ENCODE measurements at regions not wholly inside any gene's neighbourhood (a gene's known extent, or its start where the extent isn't known, plus 50 kb on each side); places are given as distances from the start of the nearest gene placed in this dataset.
"Not testable (repeated sequence)": the region's sequence is repeated elsewhere in the genome, so short reads cannot be mapped to it uniquely, and the experiment has no call there.

DNA sequence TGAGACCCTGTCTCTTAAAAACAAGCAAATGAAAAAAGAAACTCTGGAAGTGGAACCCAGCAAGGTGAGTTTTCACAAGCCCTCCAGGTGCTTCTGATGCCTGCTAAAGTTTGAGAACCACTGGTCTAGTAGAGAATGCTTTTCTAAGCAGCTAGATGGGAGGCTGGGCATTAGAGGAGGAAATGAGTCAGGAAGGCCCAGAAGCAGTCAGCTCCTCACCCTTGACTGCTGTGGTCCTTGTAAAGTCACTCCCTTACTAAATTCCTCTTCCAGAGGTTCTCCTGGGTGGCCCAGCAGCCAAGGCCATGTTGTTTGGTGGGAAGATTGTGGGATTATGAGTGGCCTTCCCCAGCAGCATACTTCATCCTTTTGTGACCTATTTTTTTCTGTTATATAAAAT, 52.0 kb upstream of the FYN start:
- Histone ChIP-seq H3K4me1 (ENCODE audit: control insufficient read depth, low read depth, low read length) (peaks cover 38% of the 10 kb centered on the region), H3K9ac (ENCODE audit: low read length) (no peak overlapping the region), H3K9me3 (ENCODE audit: control insufficient read depth, low read depth, low read length) (no peaks in the 10 kb centered on the region), H3K27me3 (ENCODE audit: control insufficient read depth, insufficient read depth, low read length) (no peaks in the 10 kb centered on the region), H3K4me3 (ENCODE audit: low read length) (no peak overlapping the region), H3K27ac (ENCODE audit: low read length) (no peak overlapping the region), H3K36me3 (ENCODE audit: control insufficient read depth, low read depth, low read length) (no peaks in the 10 kb centered on the region)

DNA sequence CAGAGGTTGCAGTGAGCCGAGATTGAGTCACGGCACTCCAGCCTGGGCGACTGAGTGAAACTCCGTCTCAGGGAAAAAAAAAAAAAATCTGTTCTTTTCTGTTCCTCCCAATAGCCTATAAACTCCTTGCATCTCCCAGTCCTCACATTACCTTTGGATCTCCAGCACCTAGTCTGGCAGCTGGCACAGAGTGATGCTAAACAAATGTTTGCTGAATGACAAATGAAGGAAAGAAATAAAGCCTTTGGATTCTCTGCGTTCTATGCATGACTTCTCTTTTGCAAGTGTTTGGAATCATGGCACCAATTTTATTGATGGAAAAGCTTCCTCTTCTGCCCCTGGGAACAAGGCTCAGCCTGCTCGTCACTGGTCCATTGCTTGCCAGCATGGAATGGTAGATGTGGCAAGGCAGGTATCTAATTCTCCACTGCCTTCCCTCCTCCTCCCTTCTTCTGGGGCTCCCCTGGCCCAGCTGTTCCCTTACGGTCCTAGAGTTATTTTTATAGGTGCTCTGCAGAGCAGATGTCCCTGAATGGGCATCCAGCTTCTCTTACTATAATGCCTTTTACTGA, 53.6 kb upstream of the FYN start:
- H3K27ac ChIP-seq (ENCODE audit: low read length): no peak overlapping the region
- no peaks in the 10 kb centered on the region for H3K27me3 ChIP-seq (ENCODE audit: control insufficient read depth, insufficient read depth, low read length)
- peaks cover 23% of the 10 kb centered on the region for H3K4me1 ChIP-seq (ENCODE audit: control insufficient read depth, low read depth, low read length)
- H3K9ac ChIP-seq (ENCODE audit: low read length): no peak overlapping the region
- H3K9me3 ChIP-seq (ENCODE audit: control insufficient read depth, low read depth, low read length): no peaks in the 10 kb centered on the region
- no peak overlapping the region for H3K4me3 ChIP-seq (ENCODE audit: low read length)
- H3K36me3 ChIP-seq (ENCODE audit: control insufficient read depth, low read depth, low read length): no peaks in the 10 kb centered on the region

DNA sequence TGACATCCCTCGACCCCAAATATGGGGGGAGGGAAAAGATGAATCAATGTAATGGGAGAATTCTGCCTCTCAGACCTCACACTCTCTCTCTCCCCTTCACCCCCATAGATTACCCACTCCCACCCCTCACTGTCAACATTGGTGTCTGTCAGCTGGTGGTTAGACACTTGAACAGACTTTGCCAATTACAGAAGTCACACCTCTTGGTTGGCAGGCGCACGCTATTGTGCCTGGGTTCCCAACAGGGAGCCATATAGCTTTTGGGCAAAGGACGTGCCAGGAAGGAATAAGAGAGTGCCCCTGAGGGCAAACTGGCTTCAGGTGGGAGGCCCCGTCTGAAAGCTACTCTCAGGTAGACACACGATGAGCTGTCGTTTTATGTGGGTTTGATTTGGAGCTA, 54.1 kb upstream of the FYN start:
- no peak overlapping the region for H3K4me3 ChIP-seq (ENCODE audit: low read length)
- no peaks in the 10 kb centered on the region for H3K36me3 ChIP-seq (ENCODE audit: control insufficient read depth, low read depth, low read length)
- H3K4me1 ChIP-seq (ENCODE audit: control insufficient read depth, low read depth, low read length): peaks cover 18% of the 10 kb centered on the region
- no peak overlapping the region for H3K27ac ChIP-seq (ENCODE audit: low read length)
- H3K9ac ChIP-seq (ENCODE audit: low read length): no peak overlapping the region
- no peaks in the 10 kb centered on the region for H3K9me3 ChIP-seq (ENCODE audit: control insufficient read depth, low read depth, low read length)
- H3K27me3 ChIP-seq (ENCODE audit: control insufficient read depth, insufficient read depth, low read length): no peaks in the 10 kb centered on the region

DNA sequence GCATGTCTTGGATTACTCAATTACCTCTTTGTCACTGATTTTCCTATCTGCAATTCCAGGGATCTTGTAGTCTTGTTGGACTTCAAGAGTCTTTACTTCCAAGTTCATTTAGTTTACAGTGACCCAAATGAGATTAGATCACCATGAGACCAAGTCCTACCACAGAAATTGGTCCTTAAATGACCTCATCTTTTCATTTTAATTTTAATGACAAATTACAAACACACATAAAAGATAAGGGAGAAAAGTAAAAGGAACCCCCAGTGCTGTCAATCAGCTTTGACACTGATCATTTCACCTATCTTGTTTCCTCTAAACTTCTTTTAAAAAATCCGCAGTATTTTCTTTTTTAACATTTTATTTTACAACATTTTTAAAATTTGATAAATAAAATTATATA, 54.9 kb upstream of the FYN start:
- H3K36me3 ChIP-seq (ENCODE audit: control insufficient read depth, low read depth, low read length): no peaks in the 10 kb centered on the region
- H3K4me1 ChIP-seq (ENCODE audit: control insufficient read depth, low read depth, low read length): peaks cover 10% of the 10 kb centered on the region
- H3K9me3 ChIP-seq (ENCODE audit: control insufficient read depth, low read depth, low read length): no peaks in the 10 kb centered on the region
- no peak overlapping the region for H3K4me3 ChIP-seq (ENCODE audit: low read length)
- H3K27ac ChIP-seq (ENCODE audit: low read length): no peak overlapping the region
- H3K27me3 ChIP-seq (ENCODE audit: control insufficient read depth, insufficient read depth, low read length): no peaks in the 10 kb centered on the region
- H3K9ac ChIP-seq (ENCODE audit: low read length): no peak overlapping the region

DNA sequence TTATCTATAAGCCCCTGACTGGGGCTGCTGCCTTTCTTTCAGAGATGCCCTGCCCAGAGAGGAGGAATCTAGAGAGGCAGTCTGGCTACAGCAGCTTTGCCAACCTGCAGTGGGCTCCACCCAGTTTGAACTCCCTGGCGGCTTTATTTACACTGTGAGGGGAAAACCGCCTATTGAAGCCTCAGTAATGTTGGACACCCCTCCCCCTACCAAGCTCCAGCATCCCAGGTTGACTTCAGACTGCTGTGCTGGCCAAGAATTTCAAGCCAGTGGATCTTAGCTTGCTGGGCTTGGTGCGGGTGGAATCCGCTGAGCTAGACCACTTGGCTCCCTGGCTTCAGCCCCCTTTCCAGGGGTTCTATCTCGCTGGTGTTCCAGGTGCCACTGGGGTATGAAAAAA, 61.4 kb upstream of the FYN start:
- not testable (repeated sequence) for H3K36me3 ChIP-seq (ENCODE audit: control insufficient read depth, low read depth, low read length); H3K4me3 ChIP-seq (ENCODE audit: low read length); H3K27ac ChIP-seq (ENCODE audit: low read length); H3K9ac ChIP-seq (ENCODE audit: low read length); H3K9me3 ChIP-seq (ENCODE audit: control insufficient read depth, low read depth, low read length); H3K27me3 ChIP-seq (ENCODE audit: control insufficient read depth, insufficient read depth, low read length)
- peaks cover 12% of the 10 kb centered on the region for H3K4me1 ChIP-seq (ENCODE audit: control insufficient read depth, low read depth, low read length)

DNA sequence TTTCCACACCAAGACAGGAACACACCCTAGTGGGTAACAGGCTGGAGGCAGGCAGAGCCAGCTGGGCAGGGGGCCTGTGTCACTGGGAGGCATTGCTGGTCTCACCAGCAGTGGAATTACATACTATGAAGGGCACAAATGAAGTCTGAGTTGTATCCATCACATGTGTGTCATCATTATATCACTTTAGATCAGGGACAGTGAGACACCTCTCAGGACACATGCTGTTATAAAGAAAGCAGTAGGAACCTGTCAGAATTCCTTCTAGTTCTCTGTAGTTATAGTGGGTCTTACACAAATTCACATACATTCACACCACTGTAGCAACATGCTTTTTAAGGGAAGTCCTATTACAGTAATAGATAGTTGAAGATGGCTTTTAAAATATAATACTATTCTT, 63.5 kb upstream of the FYN start:
- H3K27ac ChIP-seq (ENCODE audit: low read length): no peak overlapping the region
- no peaks in the 10 kb centered on the region for H3K36me3 ChIP-seq (ENCODE audit: control insufficient read depth, low read depth, low read length)
- H3K27me3 ChIP-seq (ENCODE audit: control insufficient read depth, insufficient read depth, low read length): no peaks in the 10 kb centered on the region
- no peak overlapping the region for H3K9ac ChIP-seq (ENCODE audit: low read length)
- H3K9me3 ChIP-seq (ENCODE audit: control insufficient read depth, low read depth, low read length): no peaks in the 10 kb centered on the region
- no peak overlapping the region for H3K4me3 ChIP-seq (ENCODE audit: low read length)
- peaks cover 12% of the 10 kb centered on the region for H3K4me1 ChIP-seq (ENCODE audit: control insufficient read depth, low read depth, low read length)

DNA sequence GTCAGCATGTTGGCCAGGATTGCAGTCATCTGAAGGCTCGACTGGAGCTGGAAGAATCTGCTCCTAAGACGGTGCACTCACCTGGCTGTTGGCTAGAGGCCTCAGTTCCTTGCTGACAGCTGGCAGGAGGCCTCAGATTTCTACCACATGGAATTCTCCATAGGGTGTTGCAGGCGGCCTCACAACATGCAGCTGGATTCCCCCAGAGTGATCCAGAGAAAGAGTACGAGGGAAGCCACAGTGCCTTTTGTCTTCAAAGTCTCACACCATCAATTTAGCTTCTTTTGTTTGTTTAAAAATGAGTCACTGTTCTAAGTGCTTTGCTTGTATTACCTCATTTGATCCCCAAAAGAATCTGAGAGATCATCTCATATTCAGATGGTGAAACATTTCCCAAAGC, 65.5 kb upstream of the FYN start:
- Histone ChIP-seq H3K4me1 (ENCODE audit: control insufficient read depth, low read depth, low read length) (peaks cover 12% of the 10 kb centered on the region), H3K9ac (ENCODE audit: low read length) (no peak overlapping the region), H3K27me3 (ENCODE audit: control insufficient read depth, insufficient read depth, low read length) (no peaks in the 10 kb centered on the region), H3K36me3 (ENCODE audit: control insufficient read depth, low read depth, low read length) (no peaks in the 10 kb centered on the region), H3K27ac (ENCODE audit: low read length) (no peak overlapping the region), H3K9me3 (ENCODE audit: control insufficient read depth, low read depth, low read length) (peaks cover 5% of the 10 kb centered on the region), H3K4me3 (ENCODE audit: low read length) (no peak overlapping the region)

DNA sequence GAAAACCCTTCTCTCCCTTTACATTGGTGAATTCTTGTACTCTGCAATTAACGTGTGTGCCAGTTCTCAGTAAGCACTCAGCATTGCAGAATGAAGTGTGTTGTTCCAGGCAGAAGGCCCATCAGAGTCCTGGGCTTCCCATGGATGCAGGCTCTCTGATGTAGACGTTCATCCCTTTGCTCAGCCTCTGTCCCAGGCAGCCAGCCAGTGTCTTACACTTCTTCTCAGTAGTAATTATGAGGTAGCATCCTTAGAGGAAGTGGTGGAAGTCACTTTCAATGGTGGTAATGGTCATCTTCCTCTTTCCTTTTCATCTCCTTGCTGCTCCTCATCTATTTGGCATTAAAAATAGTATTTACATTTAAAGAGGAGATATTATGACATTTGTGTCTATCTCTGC, 66.7 kb upstream of the FYN start:
- Histone ChIP-seq H3K4me3 (ENCODE audit: low read length) (no peak overlapping the region), H3K4me1 (ENCODE audit: control insufficient read depth, low read depth, low read length) (peaks cover 12% of the 10 kb centered on the region), H3K27ac (ENCODE audit: low read length) (no peak overlapping the region), H3K27me3 (ENCODE audit: control insufficient read depth, insufficient read depth, low read length) (no peaks in the 10 kb centered on the region), H3K36me3 (ENCODE audit: control insufficient read depth, low read depth, low read length) (no peaks in the 10 kb centered on the region), H3K9ac (ENCODE audit: low read length) (no peak overlapping the region), H3K9me3 (ENCODE audit: control insufficient read depth, low read depth, low read length) (peaks cover 5% of the 10 kb centered on the region)

DNA sequence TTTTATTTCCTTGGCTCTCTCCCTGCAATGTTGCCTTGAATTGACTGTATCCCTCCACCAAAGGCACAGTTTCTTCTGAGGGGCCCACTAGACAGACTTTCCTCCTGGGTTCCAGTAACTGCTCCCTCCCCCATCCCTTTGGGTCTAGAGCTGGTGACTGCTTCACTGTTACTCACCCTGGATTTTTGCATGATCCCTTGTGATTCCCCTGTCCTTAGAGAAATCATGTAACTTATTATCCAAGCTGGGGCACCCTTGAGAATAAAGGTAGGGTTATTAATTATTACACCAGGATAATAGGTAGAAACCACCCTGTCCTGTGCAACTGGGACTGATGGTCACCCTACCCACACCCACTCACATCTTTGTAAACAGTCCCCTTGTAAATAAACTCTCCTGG, 67.5 kb upstream of the FYN start:
- Histone ChIP-seq H3K36me3 (ENCODE audit: control insufficient read depth, low read depth, low read length) (no peaks in the 10 kb centered on the region), H3K4me1 (ENCODE audit: control insufficient read depth, low read depth, low read length) (peaks cover 12% of the 10 kb centered on the region), H3K27ac (ENCODE audit: low read length) (no peak overlapping the region), H3K27me3 (ENCODE audit: control insufficient read depth, insufficient read depth, low read length) (no peaks in the 10 kb centered on the region), H3K9me3 (ENCODE audit: control insufficient read depth, low read depth, low read length) (peaks cover 5% of the 10 kb centered on the region), H3K4me3 (ENCODE audit: low read length) (no peak overlapping the region), H3K9ac (ENCODE audit: low read length) (no peak overlapping the region)

DNA sequence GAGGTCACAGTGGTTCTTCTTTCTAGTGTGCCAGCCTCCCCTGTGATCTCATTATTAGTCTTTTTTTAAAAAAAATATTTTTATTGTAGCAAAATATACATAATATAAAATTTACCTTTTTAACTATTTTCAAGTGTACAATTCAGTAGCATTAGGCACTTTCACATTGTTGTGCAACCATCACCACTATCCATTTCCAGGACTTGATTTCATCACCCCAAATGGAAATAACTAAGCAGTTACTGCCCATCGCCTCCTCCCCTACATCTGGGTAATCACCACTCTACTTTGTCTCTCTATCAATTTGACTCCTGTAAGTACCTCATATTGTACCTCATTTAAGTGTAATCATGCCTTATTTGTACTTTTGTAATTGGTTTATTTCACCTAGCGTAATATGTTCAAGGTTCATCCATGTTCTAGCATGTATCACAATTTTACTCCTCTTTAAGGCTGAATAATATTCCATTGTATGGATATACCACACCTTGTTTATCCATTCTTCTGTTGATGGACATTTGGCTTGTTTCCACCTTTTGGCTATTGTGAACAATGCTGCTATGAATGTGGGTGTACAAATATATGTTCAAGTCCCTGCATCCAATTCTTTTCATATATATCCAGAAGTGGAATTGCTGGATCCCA, 68.6 kb upstream of the FYN start:
- Histone ChIP-seq H3K4me3 (ENCODE audit: low read length) (no peak overlapping the region), H3K4me1 (ENCODE audit: control insufficient read depth, low read depth, low read length) (peaks cover 9% of the 10 kb centered on the region), H3K9me3 (ENCODE audit: control insufficient read depth, low read depth, low read length) (peaks cover 5% of the 10 kb centered on the region), H3K9ac (ENCODE audit: low read length) (no peak overlapping the region), H3K27ac (ENCODE audit: low read length) (no peak overlapping the region), H3K36me3 (ENCODE audit: control insufficient read depth, low read depth, low read length) (no peaks in the 10 kb centered on the region), H3K27me3 (ENCODE audit: control insufficient read depth, insufficient read depth, low read length) (no peaks in the 10 kb centered on the region)

DNA sequence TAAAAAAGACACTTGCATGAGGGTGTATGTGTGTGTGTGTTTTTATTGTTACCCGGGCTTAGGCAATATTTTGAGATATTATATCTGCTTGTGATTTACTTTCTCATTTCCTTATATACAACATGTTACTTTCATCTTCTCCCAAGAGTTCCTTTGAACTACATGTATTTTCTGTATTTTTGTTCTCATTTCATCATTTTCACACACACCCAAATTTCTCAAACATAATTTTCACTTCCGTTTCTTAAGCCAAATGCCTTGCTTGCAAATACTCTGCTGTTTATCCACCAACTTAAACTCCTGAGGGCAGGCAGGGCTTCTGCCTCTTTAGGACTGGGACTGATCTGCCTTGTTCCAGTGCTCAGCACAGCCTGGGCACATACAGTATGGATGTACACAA, 69.3 kb upstream of the FYN start:
- H3K9me3 ChIP-seq (ENCODE audit: control insufficient read depth, low read depth, low read length): peaks cover 5% of the 10 kb centered on the region
- H3K27ac ChIP-seq (ENCODE audit: low read length): no peak overlapping the region
- peaks cover 7% of the 10 kb centered on the region for H3K4me1 ChIP-seq (ENCODE audit: control insufficient read depth, low read depth, low read length)
- H3K4me3 ChIP-seq (ENCODE audit: low read length): no peak overlapping the region
- H3K36me3 ChIP-seq (ENCODE audit: control insufficient read depth, low read depth, low read length): no peaks in the 10 kb centered on the region
- no peaks in the 10 kb centered on the region for H3K27me3 ChIP-seq (ENCODE audit: control insufficient read depth, insufficient read depth, low read length)
- no peak overlapping the region for H3K9ac ChIP-seq (ENCODE audit: low read length)

DNA sequence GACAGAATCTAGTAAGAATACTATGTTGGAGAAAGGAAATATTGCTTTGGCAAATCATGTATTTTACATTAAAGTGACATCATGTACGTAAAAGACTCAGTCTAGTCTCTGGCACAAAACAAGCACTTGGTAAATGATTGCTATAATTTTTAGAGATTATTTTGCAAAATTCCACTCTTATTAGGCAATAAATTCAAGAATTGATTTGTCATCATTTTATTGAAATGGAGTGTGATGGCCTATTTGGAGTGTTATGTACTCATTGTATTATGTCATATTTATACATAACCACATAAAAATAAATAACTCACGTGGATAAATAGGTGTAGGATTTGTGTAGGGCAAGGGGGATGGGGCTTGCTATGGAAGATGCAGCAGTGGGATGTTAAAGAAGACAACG, 70.0 kb upstream of the FYN start:
- Histone ChIP-seq H3K4me3 (ENCODE audit: low read length) (no peak overlapping the region), H3K27me3 (ENCODE audit: control insufficient read depth, insufficient read depth, low read length) (no peaks in the 10 kb centered on the region), H3K27ac (ENCODE audit: low read length) (no peak overlapping the region), H3K4me1 (ENCODE audit: control insufficient read depth, low read depth, low read length) (peaks cover 7% of the 10 kb centered on the region), H3K9ac (ENCODE audit: low read length) (no peak overlapping the region), H3K36me3 (ENCODE audit: control insufficient read depth, low read depth, low read length) (no peaks in the 10 kb centered on the region), H3K9me3 (ENCODE audit: control insufficient read depth, low read depth, low read length) (peaks cover 5% of the 10 kb centered on the region)

Data from iPS-18a (cell line).